ENCODE measurements at regions not wholly inside any gene's neighbourhood (a gene's known extent, or its start where the extent isn't known, plus 50 kb on each side); places are given as distances from the start of the nearest gene placed in this dataset.

DNA sequence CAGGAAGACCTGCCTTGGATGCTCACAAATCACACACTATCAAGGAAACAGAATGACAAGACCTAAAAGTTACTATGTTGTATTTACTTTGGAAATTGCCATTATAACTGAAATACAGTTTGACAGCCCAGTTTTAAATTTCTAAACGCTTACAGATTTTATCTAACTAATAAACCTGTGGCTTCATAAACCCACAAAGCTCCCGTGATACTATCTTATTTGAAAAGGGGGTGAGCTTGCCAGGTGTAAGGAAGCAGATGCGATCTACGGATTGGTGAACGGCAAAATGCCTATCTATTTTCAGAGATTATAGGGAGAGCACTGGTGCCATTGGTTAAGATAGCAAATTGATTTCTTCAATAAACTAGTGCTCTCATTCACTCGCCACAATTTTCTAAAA lies 485.5 kb downstream of the BCAT1 start:
- TF ChIP-seq, protein P1, sequence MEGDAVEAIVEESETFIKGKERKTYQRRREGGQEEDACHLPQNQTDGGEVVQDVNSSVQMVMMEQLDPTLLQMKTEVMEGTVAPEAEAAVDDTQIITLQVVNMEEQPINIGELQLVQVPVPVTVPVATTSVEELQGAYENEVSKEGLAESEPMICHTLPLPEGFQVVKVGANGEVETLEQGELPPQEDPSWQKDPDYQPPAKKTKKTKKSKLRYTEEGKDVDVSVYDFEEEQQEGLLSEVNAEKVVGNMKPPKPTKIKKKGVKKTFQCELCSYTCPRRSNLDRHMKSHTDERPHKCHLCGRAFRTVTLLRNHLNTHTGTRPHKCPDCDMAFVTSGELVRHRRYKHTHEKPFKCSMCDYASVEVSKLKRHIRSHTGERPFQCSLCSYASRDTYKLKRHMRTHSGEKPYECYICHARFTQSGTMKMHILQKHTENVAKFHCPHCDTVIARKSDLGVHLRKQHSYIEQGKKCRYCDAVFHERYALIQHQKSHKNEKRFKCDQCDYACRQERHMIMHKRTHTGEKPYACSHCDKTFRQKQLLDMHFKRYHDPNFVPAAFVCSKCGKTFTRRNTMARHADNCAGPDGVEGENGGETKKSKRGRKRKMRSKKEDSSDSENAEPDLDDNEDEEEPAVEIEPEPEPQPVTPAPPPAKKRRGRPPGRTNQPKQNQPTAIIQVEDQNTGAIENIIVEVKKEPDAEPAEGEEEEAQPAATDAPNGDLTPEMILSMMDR (IDR thresholded peaks at IDR 0.05; ENCODE audit: insufficient read depth, low read depth, low read length): no peak
- POLR2A ChIA-PET: no interaction called here
- DNase-seq (ENCODE audit: low read depth): no peak

DNA sequence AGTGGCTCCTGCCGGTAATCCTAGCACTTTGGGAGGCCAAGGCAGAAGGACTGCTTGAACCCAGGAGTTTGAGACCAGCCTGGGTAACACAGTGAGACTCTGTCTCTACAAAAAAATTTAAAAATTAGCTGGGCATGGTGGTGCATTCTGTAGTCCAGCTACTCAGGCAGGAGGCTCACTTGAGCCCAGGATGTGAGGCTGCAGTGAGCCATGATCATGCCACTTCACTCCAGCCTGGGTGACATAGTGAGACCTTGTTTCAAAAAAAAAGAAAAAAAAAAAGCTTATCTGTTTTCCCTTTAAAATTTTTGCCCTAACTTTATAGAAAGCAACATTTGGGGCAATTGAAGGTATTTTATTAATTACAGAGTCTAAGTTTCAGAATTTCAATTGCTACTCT lies 486.0 kb downstream of the BCAT1 start:
- Histone ChIP-seq H3K27me3 (ENCODE audit: control insufficient read depth, insufficient read depth, low read length) (no peaks in the 10 kb centered on the region), H3K36me3 (ENCODE audit: control insufficient read depth, insufficient read depth, low read length) (no peaks in the 10 kb centered on the region), H3K4me3 (ENCODE audit: low read depth, low read length) (no peak overlapping the region)
- DNase-seq (ENCODE audit: low read depth): no peak
- ChIA-PET CTCF (no interaction called here), POLR2A (no interaction called here)
- TF ChIP-seq, protein P1 (IDR thresholded peaks at IDR 0.05; ENCODE audit: insufficient read depth, low read depth, low read length): no peak

More for the DNA sequence above, 485.5 kb downstream of the BCAT1 start:
- no peaks in the 10 kb centered on the region for H3K27me3 ChIP-seq (ENCODE audit: control insufficient read depth, insufficient read depth, low read length)
- H3K36me3 ChIP-seq (ENCODE audit: control insufficient read depth, insufficient read depth, low read length): no peaks in the 10 kb centered on the region
- CTCF ChIA-PET: no interaction called here
- no peak overlapping the region for H3K4me3 ChIP-seq (ENCODE audit: low read depth, low read length)

DNA sequence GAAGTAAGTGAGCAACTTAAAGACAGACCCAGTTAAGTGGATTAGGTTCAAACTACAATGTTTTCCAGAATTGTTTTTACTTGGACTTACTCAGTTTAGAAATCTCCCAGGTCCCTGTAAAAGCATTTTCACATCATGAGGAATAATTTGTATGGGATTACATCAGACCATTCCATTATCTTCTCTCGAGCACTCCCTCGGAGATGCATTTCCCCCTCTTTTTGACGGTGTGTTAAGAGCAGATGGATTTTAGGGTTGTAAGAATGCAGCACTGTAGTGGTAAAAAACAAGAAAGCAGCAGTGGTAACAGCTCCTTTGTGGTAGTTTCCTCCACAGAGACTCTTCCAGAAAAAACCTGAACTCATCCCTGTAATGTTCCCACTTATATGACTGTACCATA lies 488.4 kb downstream of the BCAT1 start:
- no peak overlapping the region for H3K4me3 ChIP-seq (ENCODE audit: low read depth, low read length)
- TF ChIP-seq, protein P1 (IDR thresholded peaks at IDR 0.05; ENCODE audit: insufficient read depth, low read depth, low read length): no peak
- POLR2A ChIA-PET: no interaction called here
- H3K36me3 ChIP-seq (ENCODE audit: control insufficient read depth, insufficient read depth, low read length): no peaks in the 10 kb centered on the region
- no peaks in the 10 kb centered on the region for H3K27me3 ChIP-seq (ENCODE audit: control insufficient read depth, insufficient read depth, low read length)
- CTCF ChIA-PET: no interaction called here
- no peak for DNase-seq (ENCODE audit: low read depth)

DNA sequence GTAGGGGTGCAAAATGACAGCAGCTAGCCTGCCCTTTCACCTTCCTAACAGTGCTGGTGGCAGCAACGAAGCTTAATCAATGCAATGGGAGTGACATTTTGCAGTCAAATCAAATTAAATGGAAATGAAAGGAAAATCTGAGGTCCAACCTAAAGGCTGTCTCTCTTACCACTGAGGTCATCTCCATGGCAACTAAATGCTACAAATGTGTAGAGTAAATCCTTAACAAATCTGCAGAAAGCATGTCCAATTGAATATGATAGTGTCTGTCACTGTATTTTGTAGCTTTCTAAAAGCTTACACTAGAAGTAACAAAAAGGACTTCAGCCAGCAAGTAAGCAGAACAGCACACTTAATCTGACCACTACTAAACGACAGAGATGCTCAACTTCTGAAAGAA lies 488.8 kb downstream of the BCAT1 start:
- DNase-seq (ENCODE audit: low read depth): no peak
- TF ChIP-seq, protein P1 (IDR thresholded peaks at IDR 0.05; ENCODE audit: insufficient read depth, low read depth, low read length): no peak
- ChIA-PET POLR2A (no interaction called here), CTCF (no interaction called here)
- Histone ChIP-seq H3K4me3 (ENCODE audit: low read depth, low read length) (no peak overlapping the region), H3K27me3 (ENCODE audit: control insufficient read depth, insufficient read depth, low read length) (no peaks in the 10 kb centered on the region), H3K36me3 (ENCODE audit: control insufficient read depth, insufficient read depth, low read length) (no peaks in the 10 kb centered on the region)

DNA sequence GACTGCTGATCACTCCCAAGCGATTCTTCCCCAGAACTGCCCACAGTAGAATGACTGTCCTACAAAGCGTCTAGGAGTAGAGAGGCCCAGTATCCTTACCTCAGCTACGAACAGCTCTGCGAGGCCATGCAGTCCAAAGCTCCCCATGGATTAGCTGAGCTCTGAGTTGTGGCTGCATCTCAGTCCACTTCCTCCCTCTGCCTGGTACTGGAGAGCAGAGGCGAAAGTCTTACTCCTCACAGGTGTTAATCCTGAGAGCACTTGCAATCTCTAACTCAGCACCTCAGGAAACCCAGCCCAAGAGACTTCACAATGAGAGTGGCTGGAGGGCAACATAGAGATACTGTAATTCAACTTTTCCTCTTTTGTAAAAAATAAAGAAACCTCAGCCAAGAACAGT lies 493.1 kb downstream of the BCAT1 start:
- Histone ChIP-seq H3K36me3 (ENCODE audit: control insufficient read depth, insufficient read depth, low read length) (no peaks in the 10 kb centered on the region), H3K4me3 (ENCODE audit: low read depth, low read length) (no peak overlapping the region), H3K27me3 (ENCODE audit: control insufficient read depth, insufficient read depth, low read length) (no peaks in the 10 kb centered on the region)
- CTCF ChIA-PET: no interaction called here
- DNase-seq (ENCODE audit: low read depth): no peak
- POLR2A ChIA-PET: no interaction called here
- TF ChIP-seq, protein P1 (IDR thresholded peaks at IDR 0.05; ENCODE audit: insufficient read depth, low read depth, low read length): no peak
